HEK293T (cell line): ENCODE measurements at regions not wholly inside any gene's neighbourhood (a gene's known extent, or its start where the extent isn't known, plus 50 kb on each side); places are given as distances from the start of the nearest gene placed in this dataset.
"Not testable (repeated sequence)": the region's sequence is repeated elsewhere in the genome, so short reads cannot be mapped to it uniquely, and the experiment has no call there.

Source experiments
- CTCF ChIA-PET: fragments of 350-600 bp; formaldehyde crosslinking; extraction: SDS; loops from one replicate; lab custom pipeline; 2021; ENCODE audit warnings: antibody characterized with exemption, inconsistent platforms; lab: Yijun Ruan, JAX
- POLR2A ChIA-PET: fragments of 350-600 bp; formaldehyde crosslinking; extraction: SDS; loops from one replicate; lab custom pipeline; 2020; ENCODE audit warnings: antibody characterized with exemption, inconsistent platforms; lab: Yijun Ruan, JAX
- DNase-seq: peaks from one replicate; pipeline ENCODE4 v3.0.0; 2012; ENCODE audit warnings: mixed read lengths; ENCODE audit errors: extremely low spot score
- ARNT ChIP-seq: fragments of 450-650 bp; IDR thresholded peaks from 2 replicates; pipeline ENCODE4 v1.6.1; 2017; ENCODE audit warnings: mild to moderate bottlenecking
- BHLHE40 ChIP-seq: fragments of 450-650 bp; IDR thresholded peaks from 2 replicates; pipeline ENCODE4 v1.6.1; 2016; ENCODE audit warnings: mild to moderate bottlenecking, moderate library complexity, borderline replicate concordance
- CTBP1 ChIP-seq: fragments of 450-650 bp; IDR thresholded peaks from 2 replicates; pipeline ENCODE4 v1.6.1; 2016; ENCODE audit warnings: borderline replicate concordance
- ELF4 ChIP-seq: fragments of 450-650 bp; IDR thresholded peaks from 2 replicates; pipeline ENCODE4 v1.6.1; 2017; ENCODE audit warnings: antibody characterized with exemption
- FOXA1 ChIP-seq: fragments of 450-650 bp; IDR thresholded peaks from 2 replicates; pipeline ENCODE4 v1.6.1; 2016; ENCODE audit warnings: mild to moderate bottlenecking
- FOXK2 ChIP-seq: fragments of 450-650 bp; IDR thresholded peaks from 2 replicates; pipeline ENCODE4 v1.6.1; 2016; ENCODE audit warnings: mild to moderate bottlenecking
- FOXM1 ChIP-seq: fragments of 450-650 bp; IDR thresholded peaks from 2 replicates; pipeline ENCODE4 v1.6.1; 2017; ENCODE audit warnings: mild to moderate bottlenecking, borderline replicate concordance
- HDGF ChIP-seq: fragments of 450-650 bp; IDR thresholded peaks from 2 replicates; pipeline ENCODE4 v1.6.1; 2017; ENCODE audit warnings: antibody characterized with exemption, borderline replicate concordance
- L3MBTL2 ChIP-seq: fragments of 450-650 bp; conservative IDR thresholded peaks from 2 replicates; pipeline ENCODE4 v1.6.1; 2016; ENCODE audit warnings: mild to moderate bottlenecking
- LEF1 ChIP-seq: fragments of 450-650 bp; IDR thresholded peaks from 2 replicates; pipeline ENCODE4 v1.6.1; 2017; ENCODE audit warnings: mild to moderate bottlenecking, borderline replicate concordance
- NFRKB ChIP-seq: fragments of 450-650 bp; IDR thresholded peaks from 2 replicates; pipeline ENCODE4 v1.6.1; 2016; ENCODE audit warnings: mild to moderate bottlenecking, moderate library complexity
- PKNOX1 ChIP-seq: fragments of 450-650 bp; IDR thresholded peaks from 2 replicates; pipeline ENCODE4 v1.6.1; 2016
- SP1 ChIP-seq: fragments of 450-650 bp; IDR thresholded peaks from 2 replicates; pipeline ENCODE4 v1.6.1; 2017
- SUZ12 ChIP-seq: fragments of 450-650 bp; IDR thresholded peaks from 2 replicates; pipeline ENCODE4 v1.6.1; 2016; ENCODE audit warnings: mild to moderate bottlenecking
- TARDBP ChIP-seq: fragments of 450-650 bp; IDR thresholded peaks from 2 replicates; pipeline ENCODE4 v1.6.1; 2016
- ZNF384 ChIP-seq: fragments of 450-650 bp; IDR thresholded peaks from 2 replicates; pipeline ENCODE4 v1.6.1; 2016

DNA sequence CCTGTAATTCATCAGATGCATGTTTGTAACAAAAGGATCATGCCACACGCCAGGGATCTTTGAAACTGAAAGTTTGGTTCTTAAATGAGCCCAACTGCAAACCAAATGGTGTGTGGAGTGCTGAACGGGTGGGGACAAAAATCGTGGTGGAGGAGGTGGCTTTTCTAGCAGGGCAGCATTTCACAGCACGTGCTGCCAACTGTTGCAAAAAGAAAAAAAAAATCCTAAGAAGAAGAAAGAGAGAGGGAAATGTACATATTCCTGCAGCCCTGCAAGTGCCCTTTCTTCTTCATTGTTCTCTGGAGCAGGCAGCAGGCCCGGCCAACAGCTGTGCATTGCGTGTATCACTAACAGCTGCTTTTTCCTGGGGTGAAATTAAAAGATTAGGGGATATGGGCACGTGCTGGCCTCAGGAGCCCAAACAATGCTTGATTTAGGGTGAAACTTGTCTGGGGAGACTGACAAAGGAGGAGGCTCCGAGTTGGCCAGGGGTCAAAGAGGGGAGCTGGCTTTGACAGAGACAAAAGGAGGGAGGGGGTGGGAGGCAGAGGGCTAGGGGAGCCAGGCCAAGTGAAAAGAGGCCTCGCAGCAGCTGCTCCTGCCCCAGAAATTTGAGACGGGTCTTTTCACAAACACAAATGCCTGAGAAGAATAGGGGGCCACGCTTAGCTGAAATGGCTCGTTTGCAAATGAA, 73.0 kb downstream of the GADD45G start:
- ChIA-PET CTCF (interaction anchor here (0.7 kb wide), 1 partner anchor 12 kb away, joined by 3 read pairs; no protein-coding TSS in a partner anchor), POLR2A (no interaction called here)
- TF ChIP-seq HDGF = no peak
- TF ChIP-seq NFRKB = no peak
- TF ChIP-seq SP1 = no peak
- TF ChIP-seq FOXA1 = no peak
- TF ChIP-seq CTBP1 = no peak
- TF ChIP-seq L3MBTL2 = no peak
- no peak for TF ChIP-seq FOXK2
- no peak for TF ChIP-seq BHLHE40
- TF ChIP-seq FOXM1 = no peak
- TF ChIP-seq ELF4 = no peak
- TF ChIP-seq SUZ12 = no peak
- TF ChIP-seq ARNT = no peak
- TF ChIP-seq TARDBP = no peak
- TF ChIP-seq PKNOX1 = no peak
- no peak for DNase-seq

GRCh38 chr9:89678396-89679015, 73.7 kb downstream of the GADD45G start:
- no peak for DNase-seq
- POLR2A ChIA-PET = no interaction called here
- TF ChIP-seq FOXA1 = no peak
- no peak for TF ChIP-seq L3MBTL2
- no peak for TF ChIP-seq TARDBP
- no peak for TF ChIP-seq FOXM1
- TF ChIP-seq CTBP1 = no peak
- no peak for TF ChIP-seq NFRKB
- no peak for TF ChIP-seq SUZ12
- no peak for TF ChIP-seq BHLHE40
- TF ChIP-seq ZNF384 = no peak
- TF ChIP-seq FOXK2 = no peak
- no peak for TF ChIP-seq SP1
- no peak for TF ChIP-seq LEF1
- TF ChIP-seq PKNOX1 = no peak
- no peak for TF ChIP-seq ELF4
- TF ChIP-seq HDGF = no peak
- TF ChIP-seq ARNT = no peak
- CTCF ChIA-PET = no interaction called here

DNA sequence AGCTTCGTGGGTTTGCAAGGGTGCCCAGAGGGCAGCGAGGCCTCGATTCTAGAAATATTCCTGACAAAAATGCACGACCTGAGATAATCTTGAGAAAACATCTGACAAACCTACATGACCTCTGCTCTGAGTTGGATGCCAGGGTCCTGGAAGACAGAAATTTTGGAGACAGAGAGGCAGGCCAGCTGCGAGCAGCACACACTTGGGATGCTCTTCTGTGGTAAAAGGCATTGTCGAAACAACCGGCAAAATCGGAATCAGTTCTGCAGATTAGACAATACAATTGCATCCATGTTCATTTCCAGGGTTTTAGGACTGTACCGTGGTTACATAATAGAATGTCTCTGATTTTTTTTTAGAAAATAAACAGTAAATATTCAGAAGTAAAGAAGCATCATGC, 74.2 kb downstream of the GADD45G start:
- TF ChIP-seq SP1 (no peak), NFRKB (no peak), FOXA1 (no peak), ARNT (no peak), ZNF384 (no peak), LEF1 (no peak), ELF4 (no peak), FOXK2 (no peak), HDGF (no peak), TARDBP (no peak), BHLHE40 (no peak), FOXM1 (no peak), CTBP1 (no peak), PKNOX1 (no peak), SUZ12 (no peak), L3MBTL2 (no peak)
- ChIA-PET CTCF (no interaction called here), POLR2A (no interaction called here)
- DNase-seq = no peak

DNA sequence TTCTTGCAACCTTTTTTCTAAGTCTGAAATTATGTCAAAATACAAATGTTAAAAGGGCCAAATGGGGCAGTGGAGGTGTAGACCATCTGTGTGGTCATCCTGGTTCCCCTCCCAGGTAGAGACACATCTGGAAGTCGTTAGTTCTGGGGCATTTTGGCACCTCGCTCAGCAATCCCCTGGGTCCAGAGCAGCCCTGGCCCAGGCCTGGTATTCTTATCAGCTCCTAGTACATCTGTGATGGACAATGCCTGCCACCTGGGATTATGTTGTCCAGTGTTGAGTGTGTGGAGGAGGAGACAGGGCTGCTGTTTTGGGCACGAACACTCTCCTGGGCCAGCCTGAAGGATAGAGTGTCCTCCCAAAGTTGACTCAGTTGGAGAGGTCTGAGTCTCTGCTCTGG, 74.8 kb downstream of the GADD45G start:
- no peak for DNase-seq
- POLR2A ChIA-PET = no interaction called here
- CTCF ChIA-PET = no interaction called here
- TF ChIP-seq FOXA1 = no peak
- no peak for TF ChIP-seq TARDBP
- TF ChIP-seq ARNT = no peak
- no peak for TF ChIP-seq LEF1
- no peak for TF ChIP-seq PKNOX1
- TF ChIP-seq BHLHE40 = no peak
- TF ChIP-seq FOXK2 = no peak
- no peak for TF ChIP-seq ZNF384
- no peak for TF ChIP-seq CTBP1
- no peak for TF ChIP-seq FOXM1
- no peak for TF ChIP-seq HDGF
- TF ChIP-seq ELF4 = no peak
- no peak for TF ChIP-seq L3MBTL2
- TF ChIP-seq SP1 = no peak

DNA sequence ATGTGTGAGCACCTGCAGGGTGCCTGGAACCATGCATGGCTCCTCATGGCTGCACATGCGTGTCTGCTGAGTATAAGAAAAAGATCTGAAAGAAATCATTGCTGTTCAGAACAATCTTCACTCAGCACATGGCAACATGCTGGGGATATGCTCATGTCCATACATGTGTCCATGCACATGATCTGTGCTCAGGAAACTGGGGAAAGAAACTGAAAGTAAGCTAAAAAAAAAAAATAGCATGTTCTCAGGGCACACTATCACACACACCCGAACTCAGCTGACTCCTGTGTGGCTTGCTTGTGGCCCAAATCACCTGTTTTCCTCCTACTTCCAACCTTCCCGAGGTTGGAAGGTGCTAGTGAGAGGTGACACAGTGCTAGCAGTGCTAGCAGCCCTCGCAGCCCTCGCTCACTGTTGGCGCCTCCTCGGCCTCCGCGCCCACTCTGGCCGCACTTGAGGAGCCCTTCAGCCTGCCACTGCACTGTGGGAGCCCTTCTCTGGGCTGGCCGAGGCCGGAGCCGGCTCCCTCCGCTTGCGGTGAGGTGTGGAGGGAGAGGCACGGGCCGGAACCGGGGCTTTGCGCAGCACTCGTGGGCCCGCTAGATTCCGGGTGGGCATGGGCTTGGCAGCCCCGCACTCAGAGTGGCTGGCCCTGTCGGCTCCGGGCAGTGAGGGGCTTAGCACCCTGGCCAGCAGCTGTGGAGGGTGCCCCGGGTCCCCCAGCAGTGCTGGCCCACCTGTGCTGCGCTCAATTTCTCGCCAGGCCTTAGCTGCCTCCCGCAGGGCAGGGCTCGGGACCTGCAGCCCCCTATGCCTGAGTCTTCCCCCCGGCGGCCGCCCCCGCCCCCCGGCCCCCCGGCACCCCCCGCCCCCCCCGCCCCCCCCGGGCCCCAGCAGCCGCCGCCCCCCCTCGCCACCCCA, 76.0 kb downstream of the GADD45G start:
- ChIA-PET POLR2A (no interaction called here), CTCF (interaction anchor here (0.6 kb wide), 1 partner anchor 1766 kb away, joined by 3 read pairs; no protein-coding TSS in a partner anchor)
- DNase-seq = no peak
- no peak for TF ChIP-seq BHLHE40
- no peak for TF ChIP-seq FOXA1
- TF ChIP-seq LEF1 = no peak
- no peak for TF ChIP-seq NFRKB
- no peak for TF ChIP-seq FOXK2
- no peak for TF ChIP-seq HDGF
- TF ChIP-seq CTBP1 = no peak
- TF ChIP-seq ELF4 = no peak
- TF ChIP-seq SP1 = no peak
- no peak for TF ChIP-seq L3MBTL2
- TF ChIP-seq TARDBP = no peak
- no peak for TF ChIP-seq ZNF384
- TF ChIP-seq ARNT = no peak
- no peak for TF ChIP-seq SUZ12
- no peak for TF ChIP-seq FOXM1
- no peak for TF ChIP-seq PKNOX1

DNA sequence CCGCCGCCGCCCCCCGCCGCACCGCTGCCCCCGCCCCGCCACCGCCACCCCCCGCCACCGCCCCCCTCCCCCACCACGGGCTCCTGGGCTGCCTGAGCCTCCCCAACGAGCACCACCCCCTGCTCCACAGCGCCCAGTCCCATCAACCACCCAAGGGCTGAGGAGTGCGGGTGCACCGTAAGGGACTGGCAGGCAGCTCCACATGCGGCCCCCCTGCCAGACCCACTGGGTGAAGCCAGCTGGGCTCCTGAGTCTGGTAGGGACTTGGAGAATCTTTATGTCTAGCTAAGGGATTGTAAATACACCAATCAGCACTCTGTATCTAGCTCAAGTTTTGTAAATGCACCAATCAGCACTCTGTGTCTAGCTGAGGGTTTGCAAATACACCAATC, 76.7 kb downstream of the GADD45G start:
- DNase-seq, POLR2A ChIA-PET: not testable (repeated sequence)
- CTCF ChIA-PET = interaction anchor here (0.6 kb wide), 1 partner anchor 16 kb away, joined by 4 read pairs; no protein-coding TSS in a partner anchor
